Panc1 (cell line): ENCODE measurements at regions not wholly inside any gene's neighbourhood (a gene's known extent, or its start where the extent isn't known, plus 50 kb on each side); places are given as distances from the start of the nearest gene placed in this dataset.

Source experiments
- ATAC-seq: fragments of 200-7000 bp; cut with Tn5 transposase; 2 replicates; pipeline ENCODE4 v1.9.1; 2020; ENCODE audit warnings: mild to moderate bottlenecking, moderate library complexity
- BruUV-seq: library from RNA; stranded (reverse); fragments of 400-500 nt; replicated peaks from 2 replicates; lab custom pipeline; 2021; lab: Mats Ljungman, UMichigan
- CTCF ChIA-PET: fragments of 300-600 bp; sonication (Branson Sonifier 250); formaldehyde crosslinking; loops from one replicate; lab custom pipeline; 2022; ENCODE audit warnings: antibody characterized with exemption; lab: Charles Lee
- POLR2A ChIA-PET: fragments of 300-600 bp; sonication (Branson Sonifier 250); formaldehyde crosslinking; loops from one replicate; lab custom pipeline; 2022; ENCODE audit warnings: antibody characterized with exemption; lab: Charles Lee
- DNase-seq: peaks from one replicate; pipeline ENCODE4 v3.0.0-alpha.2; 2010; ENCODE audit warnings: low read depth, low spot score
- H3K27ac ChIP-seq: 2 replicates; pipeline ENCODE4 v1.5.1; 2011; ENCODE audit warnings: mild to moderate bottlenecking, low read length, inconsistent platforms
- H3K27me3 ChIP-seq: fragments of 200-500 bp; sonication (Bioruptor generic); 2 replicates; pipeline ENCODE4 v1.6.0; 2014; ENCODE audit warnings: low read length, inconsistent platforms; ENCODE audit not compliant: control insufficient read depth, insufficient read depth
- H3K36me3 ChIP-seq: fragments of 200-500 bp; sonication (Bioruptor generic); 2 replicates; pipeline ENCODE4 v1.5.1; 2014; ENCODE audit warnings: inconsistent platforms, mild to moderate bottlenecking, low read length, moderate library complexity; ENCODE audit not compliant: control insufficient read depth, insufficient read depth
- H3K4me1 ChIP-seq: 2 replicates; pipeline ENCODE4 v1.5.1; 2011; ENCODE audit warnings: inconsistent platforms, mild to moderate bottlenecking, low read length, moderate library complexity; ENCODE audit not compliant: control insufficient read depth, insufficient read depth
- H3K4me3 ChIP-seq, 2 experiments: 2 replicates each; pipeline ENCODE4 v1.5.1; 2011 to 2012; ENCODE audit warnings: low read depth in 2 of 2, low read length in 2 of 2, mild to moderate bottlenecking in 2 of 2, inconsistent platforms in 1 of 2, moderate library complexity in 1 of 2
- H3K9me3 ChIP-seq: fragments of 200-500 bp; sonication (Bioruptor generic); 2 replicates; pipeline ENCODE4 v1.5.1; 2014; ENCODE audit warnings: low read depth, mild to moderate bottlenecking, inconsistent platforms, low read length, moderate library complexity; ENCODE audit not compliant: control insufficient read depth, insufficient read depth
- CTCF ChIP-seq: fragments of 450-650 bp; IDR thresholded peaks from 2 replicates; pipeline ENCODE4 v1.5.1; 2017; ENCODE audit warnings: mild to moderate bottlenecking
- POLR2AphosphoS5 ChIP-seq: IDR thresholded peaks from 2 replicates; pipeline ENCODE4 v1.6.1; 2012; ENCODE audit warnings: mild to moderate bottlenecking, low read depth, low read length, moderate library complexity
- SIN3A ChIP-seq: IDR thresholded peaks from 2 replicates; pipeline ENCODE4 v1.6.1; 2012; ENCODE audit warnings: low read depth, mild to moderate bottlenecking, low read length, moderate library complexity, borderline replicate concordance; ENCODE audit not compliant: insufficient read depth
- TCF7L2 ChIP-seq: IDR thresholded peaks from 2 replicates; pipeline ENCODE4 v1.6.1; 2011; ENCODE audit warnings: mild to moderate bottlenecking, low read depth, low read length, inconsistent platforms
- in situ Hi-C: cut with HindIII; loops from 2 replicates; pipeline ENCODE4 v1.10.0; 2016; ENCODE audit warnings: low sequenced_read_pairs, low pct_unique_long_range_greater_than_20kb
- intact Hi-C: fragments of 100-400 bp; cut with micrococcal nuclease; formaldehyde crosslinking; loops from one replicate; pipeline ENCODE4 v1.10.0; 2022; ENCODE audit not compliant: unreplicated experiment
- TF ChIP-seq, protein P1 (sequence below), 2 experiments: IDR thresholded peaks; 2 replicates each; pipeline ENCODE4 v1.6.1; 2011 to 2012; ENCODE audit warnings: low read depth in 2 of 2, control low read depth in 1 of 2, low read length in 1 of 2, mild to moderate bottlenecking in 1 of 2, moderate library complexity in 1 of 2; ENCODE audit not compliant: insufficient read depth in 1 of 2

GRCh38 chr3:194025119-194025518, 110.8 kb upstream of the HES1 start:
- POLR2A ChIA-PET: no interaction called here

GRCh38 chr3:194025951-194026350, 110.0 kb upstream of the HES1 start:
- H3K9me3 ChIP-seq: no peaks in the 10 kb centered on the region
- TF ChIP-seq POLR2AphosphoS5 (no peak), CTCF (no peak), TCF7L2 (no peak), SIN3A (no peak)
- TF ChIP-seq, protein P1, sequence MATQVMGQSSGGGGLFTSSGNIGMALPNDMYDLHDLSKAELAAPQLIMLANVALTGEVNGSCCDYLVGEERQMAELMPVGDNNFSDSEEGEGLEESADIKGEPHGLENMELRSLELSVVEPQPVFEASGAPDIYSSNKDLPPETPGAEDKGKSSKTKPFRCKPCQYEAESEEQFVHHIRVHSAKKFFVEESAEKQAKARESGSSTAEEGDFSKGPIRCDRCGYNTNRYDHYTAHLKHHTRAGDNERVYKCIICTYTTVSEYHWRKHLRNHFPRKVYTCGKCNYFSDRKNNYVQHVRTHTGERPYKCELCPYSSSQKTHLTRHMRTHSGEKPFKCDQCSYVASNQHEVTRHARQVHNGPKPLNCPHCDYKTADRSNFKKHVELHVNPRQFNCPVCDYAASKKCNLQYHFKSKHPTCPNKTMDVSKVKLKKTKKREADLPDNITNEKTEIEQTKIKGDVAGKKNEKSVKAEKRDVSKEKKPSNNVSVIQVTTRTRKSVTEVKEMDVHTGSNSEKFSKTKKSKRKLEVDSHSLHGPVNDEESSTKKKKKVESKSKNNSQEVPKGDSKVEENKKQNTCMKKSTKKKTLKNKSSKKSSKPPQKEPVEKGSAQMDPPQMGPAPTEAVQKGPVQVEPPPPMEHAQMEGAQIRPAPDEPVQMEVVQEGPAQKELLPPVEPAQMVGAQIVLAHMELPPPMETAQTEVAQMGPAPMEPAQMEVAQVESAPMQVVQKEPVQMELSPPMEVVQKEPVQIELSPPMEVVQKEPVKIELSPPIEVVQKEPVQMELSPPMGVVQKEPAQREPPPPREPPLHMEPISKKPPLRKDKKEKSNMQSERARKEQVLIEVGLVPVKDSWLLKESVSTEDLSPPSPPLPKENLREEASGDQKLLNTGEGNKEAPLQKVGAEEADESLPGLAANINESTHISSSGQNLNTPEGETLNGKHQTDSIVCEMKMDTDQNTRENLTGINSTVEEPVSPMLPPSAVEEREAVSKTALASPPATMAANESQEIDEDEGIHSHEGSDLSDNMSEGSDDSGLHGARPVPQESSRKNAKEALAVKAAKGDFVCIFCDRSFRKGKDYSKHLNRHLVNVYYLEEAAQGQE (IDR thresholded peaks at IDR 0.05; ENCODE audit: insufficient read depth in 1 of 2, low read depth in 2 of 2, low read length in 1 of 2): no peak
- no TSS peak for BruUV-seq
- DNase-seq (no peak), ATAC-seq (no peak)
- H3K27me3 ChIP-seq: no peaks in the 10 kb centered on the region
- H3K36me3 ChIP-seq: no peaks in the 10 kb centered on the region
- intact Hi-C loops (no loop called here), in situ Hi-C loops (no loop called here)
- POLR2A ChIA-PET: no interaction called here
- no peak overlapping the region for H3K27ac ChIP-seq
- no peak overlapping the region for H3K4me3 ChIP-seq
- no peaks in the 10 kb centered on the region for H3K4me1 ChIP-seq
- CTCF ChIA-PET: no interaction called here

More at GRCh38 chr3:194025119-194025518, 110.8 kb upstream of the HES1 start:
- no peak overlapping the region for H3K27ac ChIP-seq
- in situ Hi-C loops (no loop called here), intact Hi-C loops (no loop called here)
- no TSS peak for BruUV-seq
- no peak for DNase-seq
- CTCF ChIA-PET: no interaction called here
- no peaks in the 10 kb centered on the region for H3K27me3 ChIP-seq
- H3K4me1 ChIP-seq: no peaks in the 10 kb centered on the region
- no peak for TF ChIP-seq TCF7L2
- TF ChIP-seq SIN3A: no peak
- TF ChIP-seq CTCF: no peak
- no peak for TF ChIP-seq POLR2AphosphoS5
- TF ChIP-seq, protein P1 (IDR thresholded peaks at IDR 0.05; ENCODE audit: insufficient read depth in 1 of 2, low read depth in 2 of 2, low read length in 1 of 2): no peak
- H3K9me3 ChIP-seq: no peaks in the 10 kb centered on the region
- H3K4me3 ChIP-seq: no peak overlapping the region
- ATAC-seq: no peak
- H3K36me3 ChIP-seq: no peaks in the 10 kb centered on the region
